ENCODE measurements at regions not wholly inside any gene's neighbourhood (a gene's known extent, or its start where the extent isn't known, plus 50 kb on each side); places are given as distances from the start of the nearest gene placed in this dataset.

GRCh38 chr4:71171592-71171991 lies 167.2 kb upstream of the SLC4A4 start:
- TF ChIP-seq POLR2A (IDR thresholded peaks at IDR 0.05; ENCODE audit: low read depth, low read length) (no peak), EZH2 (IDR thresholded peaks at IDR 0.05; ENCODE audit: borderline replicate concordance, low read depth, low read length, severe bottlenecking) (no peak)

Data from endothelial cell of umbilical vein (primary cell).